Renal pelvis (tissue), 1 donor: ENCODE measurements at regions not wholly inside any gene's neighbourhood (a gene's known extent, or its start where the extent isn't known, plus 50 kb on each side); places are given as distances from the start of the nearest gene placed in this dataset.

Experiments used
- DNase-seq: peaks from one replicate; pipeline ENCODE4 v3.0.0-alpha.2; 2013

DNA sequence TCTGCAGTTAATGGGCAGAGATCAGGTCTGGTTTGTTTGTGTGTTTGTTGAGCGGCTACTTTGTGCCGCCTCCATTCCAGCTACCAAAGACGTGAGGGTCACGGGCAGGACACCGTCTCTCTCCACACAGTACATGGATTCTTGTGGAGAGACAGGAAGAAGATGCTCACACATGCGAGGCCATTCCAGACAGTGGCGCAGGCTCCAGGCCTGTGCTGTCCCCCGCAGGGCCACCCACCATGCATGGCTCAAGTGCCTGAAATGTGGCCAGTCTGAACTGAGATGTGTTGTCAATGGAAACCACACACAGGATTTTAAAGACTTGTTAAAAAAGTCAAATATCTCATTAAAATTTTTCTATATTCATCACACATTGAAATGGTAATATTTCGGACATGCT, 848.3 kb downstream of the TBC1D22A start:
- no peak for DNase-seq

DNA sequence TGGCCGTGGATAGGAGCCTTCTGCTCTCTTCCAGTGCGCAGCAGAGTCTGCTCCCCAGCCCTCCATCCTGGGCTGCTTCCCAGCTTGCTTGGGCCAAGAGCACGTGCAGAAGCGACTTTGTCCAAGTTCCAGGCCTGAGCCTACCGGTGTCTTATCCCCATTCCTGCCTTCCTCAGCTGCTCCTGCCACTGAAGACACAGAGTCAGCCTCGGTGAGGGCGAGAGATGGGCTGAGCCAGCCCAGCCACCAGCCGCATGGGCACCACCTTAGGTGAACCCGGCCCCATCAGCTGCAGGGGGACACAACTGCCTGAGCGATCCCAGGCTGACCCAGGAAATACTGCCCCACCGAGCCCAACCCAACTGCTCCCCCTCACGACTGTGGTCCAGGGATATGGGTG, 847.8 kb downstream of the TBC1D22A start:
- no peak for DNase-seq

DNA sequence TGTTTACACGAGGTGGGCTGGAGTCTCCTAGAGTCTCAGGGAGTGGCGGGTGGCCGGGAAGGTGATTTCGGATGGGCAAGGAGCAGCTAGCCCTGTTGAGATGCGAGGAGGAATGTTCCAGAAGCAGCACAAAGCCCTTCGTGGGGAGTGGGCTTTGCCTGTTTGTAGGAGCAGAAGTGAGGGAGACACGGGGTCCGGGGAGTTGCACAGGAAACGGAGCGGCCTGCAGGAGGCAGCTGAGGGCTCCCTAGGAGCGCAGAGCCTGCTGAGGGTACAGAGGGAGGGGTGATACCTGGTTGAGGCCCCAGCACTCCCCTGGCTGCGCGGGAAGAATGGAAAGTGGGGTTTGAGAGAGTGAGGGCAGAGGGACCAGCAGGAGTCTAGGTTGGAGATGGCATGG, 847.2 kb downstream of the TBC1D22A start:
- no peak for DNase-seq

DNA sequence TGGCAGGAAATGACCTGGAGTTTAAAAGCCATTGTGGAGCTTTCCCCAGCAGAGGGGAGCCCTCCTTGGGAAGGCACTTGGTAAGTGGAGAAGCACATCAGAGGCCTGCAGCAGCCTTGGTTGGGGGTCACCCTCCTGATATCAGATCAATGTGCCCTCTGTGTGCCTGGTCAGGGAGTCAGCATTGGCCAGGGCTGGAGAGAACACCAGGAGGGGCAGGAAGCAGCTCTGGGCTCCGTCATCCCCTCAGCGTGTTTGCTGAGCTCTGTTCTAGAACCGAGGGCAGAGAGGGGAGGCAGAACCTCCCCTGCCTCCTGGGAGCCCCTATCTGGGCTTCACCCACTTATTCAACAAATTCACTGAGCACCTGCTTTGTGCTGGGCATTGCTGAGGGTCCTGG, 846.0 kb downstream of the TBC1D22A start:
- DNase-seq, result no peak

DNA sequence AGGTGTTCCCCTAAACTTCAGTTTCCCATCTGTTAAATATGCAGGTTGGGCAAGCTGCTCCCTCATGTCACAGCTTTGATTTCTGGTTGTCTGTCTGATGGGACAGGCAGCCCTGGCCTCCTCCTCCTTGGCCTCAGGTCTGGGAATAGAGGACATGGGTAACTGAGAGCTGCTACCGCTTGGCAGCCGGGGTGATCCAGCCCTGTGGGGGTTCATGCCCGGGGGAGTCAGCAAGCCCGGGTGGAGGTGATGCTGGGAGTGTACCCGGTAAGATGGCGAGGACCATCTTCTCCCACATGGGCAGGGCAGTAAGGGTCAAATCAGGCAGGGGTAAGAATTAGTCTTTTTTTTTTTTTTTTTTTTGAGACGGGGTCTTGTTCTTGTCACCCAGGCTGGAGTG, 845.0 kb downstream of the TBC1D22A start:
- DNase-seq, result no peak

DNA sequence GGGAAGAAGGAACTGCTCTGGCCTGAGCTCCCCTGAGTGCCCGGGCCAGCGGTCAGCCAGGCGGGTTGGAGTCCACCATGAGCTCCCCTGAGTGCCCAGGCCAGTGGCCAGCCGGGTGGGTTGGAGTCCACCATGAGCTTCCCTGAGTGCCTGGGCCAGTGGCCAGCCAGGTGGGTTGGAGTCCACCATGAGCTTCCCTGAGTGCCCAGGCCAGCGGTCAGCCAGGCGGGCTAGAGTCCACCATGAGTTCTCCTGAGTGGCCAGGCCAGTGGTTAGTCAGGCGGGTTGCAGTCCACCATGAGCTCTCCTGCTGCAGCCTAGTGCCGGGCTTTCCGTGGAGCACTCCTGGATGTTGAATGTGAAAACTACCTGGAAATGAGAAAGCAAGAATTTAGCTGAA, 844.0 kb downstream of the TBC1D22A start:
- no peak for DNase-seq

DNA sequence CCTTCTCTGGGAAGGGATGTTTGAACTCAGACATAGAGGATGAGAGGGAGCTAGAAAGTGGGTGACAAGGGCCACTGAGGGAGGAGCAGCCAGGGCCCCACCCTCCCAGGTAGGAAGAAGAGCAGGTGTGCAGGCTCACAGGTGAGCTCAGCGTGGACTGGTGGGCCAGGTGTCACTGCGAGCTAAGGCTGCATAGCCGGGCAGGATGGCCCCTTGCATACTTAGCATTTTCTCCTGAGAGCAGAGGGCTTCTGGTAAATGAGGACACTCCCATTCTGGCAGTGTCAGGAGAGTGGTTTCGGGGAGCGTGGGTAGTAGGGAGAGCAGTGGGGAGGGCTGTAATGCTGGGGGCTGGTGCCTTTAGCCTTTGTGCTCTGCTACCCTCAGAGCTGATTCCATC, 843.4 kb downstream of the TBC1D22A start:
- no peak for DNase-seq

DNA sequence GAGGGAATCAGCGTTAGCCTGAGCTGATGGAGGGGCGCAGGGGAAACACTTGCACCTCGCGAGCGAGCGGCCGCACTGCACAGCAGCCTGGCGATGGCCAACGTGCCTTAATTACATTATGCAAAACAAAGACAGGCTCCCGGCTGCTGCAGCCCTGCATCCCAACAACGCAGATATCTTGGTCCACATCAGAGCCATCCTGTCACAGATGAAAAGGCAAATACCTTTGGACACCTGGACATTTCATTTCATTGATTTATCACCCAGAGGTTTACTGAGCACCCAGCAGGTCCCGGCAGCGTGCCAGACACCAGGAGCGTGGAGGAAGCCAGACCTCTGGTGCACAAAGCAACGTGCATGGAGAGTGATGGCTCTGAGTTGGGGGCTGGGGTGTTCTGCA, 843.0 kb downstream of the TBC1D22A start:
- DNase-seq, result no peak

DNA sequence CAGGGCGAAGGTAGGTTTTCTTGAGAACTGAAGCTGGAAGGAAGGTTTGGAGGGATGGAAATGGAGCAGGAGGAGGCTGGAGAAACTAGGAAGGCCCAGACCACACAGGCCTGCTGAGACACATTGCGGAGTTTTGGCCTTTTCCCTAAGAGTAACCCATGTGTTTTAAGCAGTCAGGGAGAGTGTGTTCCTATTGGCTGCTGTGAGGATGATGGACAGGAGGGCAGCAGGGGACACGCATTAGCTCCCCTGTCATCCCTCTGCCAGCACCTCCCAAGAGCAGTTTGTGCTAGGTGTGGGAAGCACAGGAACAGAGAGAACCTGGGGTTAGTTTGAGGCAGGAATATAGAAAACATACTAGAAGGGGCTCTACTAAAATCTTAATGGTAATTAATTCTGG, 842.1 kb downstream of the TBC1D22A start:
- no peak for DNase-seq

DNA sequence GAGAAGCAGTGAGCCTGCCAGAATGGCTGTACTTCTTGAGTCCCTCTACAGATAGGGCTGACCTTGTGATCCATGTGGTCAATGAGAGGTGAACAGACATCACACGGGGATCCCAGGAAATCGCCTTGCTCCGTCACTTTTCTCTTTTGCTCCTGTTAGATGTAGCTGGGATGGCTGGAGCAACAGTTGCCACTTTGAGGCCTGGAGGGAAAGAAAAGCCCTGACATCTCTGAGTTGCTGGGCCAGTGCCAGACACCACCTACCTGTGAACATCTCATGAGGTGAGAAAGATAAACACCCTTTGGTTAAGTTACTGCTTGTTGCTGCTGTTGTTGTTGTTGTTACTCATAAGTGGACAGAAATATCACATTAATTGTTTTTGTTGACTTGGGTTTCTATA, 840.3 kb downstream of the TBC1D22A start:
- no peak for DNase-seq

DNA sequence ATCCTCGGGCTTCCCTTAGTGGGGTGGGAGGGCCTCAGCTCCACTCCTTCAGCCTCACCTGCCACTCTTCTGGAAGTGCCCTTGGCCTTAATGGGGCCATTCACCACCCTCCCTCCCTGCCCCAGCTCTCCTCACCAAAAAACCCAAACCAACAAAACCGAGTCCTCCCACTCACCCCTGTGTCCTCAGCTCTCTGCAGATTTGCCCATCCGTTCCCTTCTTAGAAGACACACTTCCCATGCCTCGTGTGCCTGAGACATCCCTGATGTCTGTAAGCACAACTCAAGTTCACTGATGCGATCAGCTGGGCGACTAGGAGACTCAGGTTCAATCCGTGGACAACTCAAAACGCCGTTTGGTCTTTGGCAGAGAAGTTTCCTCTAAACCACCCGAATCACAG, 839.2 kb downstream of the TBC1D22A start:
- no peak for DNase-seq

DNA sequence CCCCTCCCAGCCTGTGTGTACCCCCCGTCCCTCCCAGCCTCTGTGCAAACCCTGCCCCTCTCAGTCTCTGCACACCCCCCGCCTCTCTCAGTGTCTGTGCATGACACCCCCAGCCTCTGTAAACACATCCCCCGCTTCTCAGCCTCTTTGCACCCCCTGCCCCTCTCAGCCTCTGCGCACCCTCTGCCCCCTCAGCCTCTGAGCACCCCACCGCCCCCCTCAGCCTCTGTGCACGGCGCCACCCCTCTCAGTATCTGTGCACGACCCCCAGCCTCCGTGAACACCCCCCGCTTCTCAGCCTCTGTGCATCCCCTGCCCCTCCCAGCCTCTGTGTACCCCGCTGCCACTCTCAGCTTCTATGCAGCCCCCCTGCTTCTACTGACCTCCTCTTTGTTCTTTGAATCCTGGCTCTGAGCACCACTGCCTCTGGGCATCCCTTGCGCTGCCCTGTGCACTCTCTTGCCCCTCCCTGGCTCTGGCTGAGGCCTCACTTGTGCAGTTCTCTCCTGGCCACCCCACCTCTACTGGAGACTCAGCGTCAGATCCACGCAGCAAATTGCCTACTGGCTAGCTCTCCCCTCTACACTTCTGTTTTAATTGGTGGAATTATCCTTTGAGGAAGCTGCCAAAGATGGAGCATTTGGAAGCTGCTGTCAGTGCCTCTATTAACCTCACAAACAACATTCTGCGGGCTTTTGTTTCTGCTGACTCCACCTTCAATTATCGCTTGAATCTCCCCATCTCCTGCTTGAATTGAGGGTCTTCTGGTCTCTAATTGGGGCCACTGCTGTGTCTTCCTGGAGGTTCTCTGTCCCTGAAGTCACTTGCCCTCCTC, 838.6 kb downstream of the TBC1D22A start:
- no peak for DNase-seq

DNA sequence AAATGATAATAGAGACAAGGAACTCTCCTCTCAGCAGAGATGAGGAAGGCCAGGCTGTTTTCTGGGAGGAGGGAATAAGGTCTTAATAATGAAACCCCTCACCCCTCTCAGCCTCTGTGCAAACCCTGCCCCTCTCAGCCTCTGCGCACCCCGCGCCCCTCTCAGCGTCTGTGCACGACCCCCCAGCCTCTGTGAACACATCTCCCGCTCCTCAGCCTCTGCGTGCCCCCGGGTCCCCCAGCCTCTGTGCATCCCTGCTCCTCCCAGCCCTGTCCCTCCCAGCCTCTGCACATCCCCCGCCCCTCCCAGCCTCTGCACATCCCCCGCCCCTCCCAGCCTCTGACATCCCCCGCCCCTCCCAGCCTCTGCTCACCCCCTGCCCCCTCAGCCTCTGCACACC, 837.8 kb downstream of the TBC1D22A start:
- no peak for DNase-seq

DNA sequence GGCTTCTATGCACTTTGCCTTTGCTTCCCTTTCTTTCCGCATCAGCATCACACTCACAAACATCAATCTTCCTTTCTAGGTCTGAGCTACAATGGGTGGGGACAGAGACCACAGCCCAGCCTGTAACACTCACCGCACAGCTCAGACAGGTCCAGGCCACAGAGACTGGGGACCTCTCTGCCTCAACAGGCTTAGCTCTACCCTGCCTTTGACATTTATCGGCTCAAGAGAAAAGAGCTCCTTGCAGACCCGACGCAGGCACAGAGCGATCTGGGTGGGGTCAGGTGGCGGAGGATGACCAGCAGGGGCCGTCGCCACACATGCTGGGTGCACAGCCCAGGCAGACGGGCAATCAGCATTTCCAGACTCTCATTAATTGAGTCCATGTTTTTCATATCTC, 837.3 kb downstream of the TBC1D22A start:
- no peak for DNase-seq

DNA sequence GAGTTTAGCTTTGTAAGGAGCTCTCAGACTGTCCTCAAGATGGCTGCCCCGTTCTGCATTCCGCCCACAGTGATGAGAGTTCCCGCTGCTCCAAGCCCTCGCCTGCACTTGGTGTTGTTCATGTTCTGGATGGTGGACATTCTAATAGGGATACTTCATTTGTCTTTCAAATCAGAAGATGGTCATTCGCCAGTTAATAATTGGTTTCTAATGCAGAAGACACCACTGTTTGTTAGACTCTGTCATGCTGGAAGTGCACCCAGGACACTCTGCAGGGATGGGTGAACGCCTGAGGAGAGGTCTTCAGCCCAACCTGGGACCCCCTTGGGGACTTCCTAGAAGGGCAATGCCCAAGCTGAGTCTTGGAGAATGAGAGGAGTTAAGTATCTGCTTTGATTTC, 836.4 kb downstream of the TBC1D22A start:
- DNase-seq, result no peak

DNA sequence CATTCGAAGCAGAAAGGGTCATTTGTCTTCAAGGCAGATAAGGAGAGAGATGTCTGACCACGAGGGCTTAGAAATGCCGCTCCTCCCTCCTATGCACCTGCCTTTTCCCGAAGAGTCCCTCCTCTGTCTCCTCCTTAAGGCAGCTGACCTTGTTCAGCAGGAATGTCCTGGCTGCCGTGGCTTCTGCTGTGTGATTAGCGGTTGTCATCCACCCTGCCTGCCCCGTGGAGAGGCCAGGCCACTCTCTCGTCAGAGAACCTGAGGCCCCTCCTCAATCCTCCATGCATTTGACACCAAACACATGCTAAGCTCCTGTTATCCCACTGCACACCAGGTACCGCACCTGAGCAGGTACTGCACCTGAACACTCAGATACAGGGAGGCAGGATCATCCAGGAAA, 834.6 kb downstream of the TBC1D22A start:
- DNase-seq, result no peak

DNA sequence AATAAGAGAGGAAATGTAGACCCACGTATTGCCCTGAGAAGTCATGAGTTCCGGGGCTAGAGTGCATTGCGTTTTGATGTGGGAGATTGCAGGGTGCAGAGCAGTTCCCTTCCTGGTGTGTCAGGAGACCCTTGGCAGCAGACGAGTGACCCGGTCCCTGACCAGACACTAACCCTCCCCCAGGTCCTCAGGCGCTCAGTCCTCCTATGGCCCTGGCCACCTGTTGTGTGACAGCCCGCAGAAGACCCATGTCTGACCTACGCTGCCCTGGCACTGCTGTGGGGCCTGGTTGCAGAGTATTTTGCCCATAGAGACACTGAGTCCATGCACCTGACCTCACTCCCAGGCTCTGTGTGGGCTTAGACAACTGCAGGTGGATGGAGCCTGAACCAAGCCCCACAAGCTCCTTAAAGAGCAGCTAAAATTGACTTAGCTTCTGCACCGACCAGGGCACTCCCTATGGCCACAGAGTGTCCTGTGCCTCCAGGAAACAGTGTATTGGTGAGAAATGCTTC, 833.8 kb downstream of the TBC1D22A start:
- DNase-seq, result no peak

DNA sequence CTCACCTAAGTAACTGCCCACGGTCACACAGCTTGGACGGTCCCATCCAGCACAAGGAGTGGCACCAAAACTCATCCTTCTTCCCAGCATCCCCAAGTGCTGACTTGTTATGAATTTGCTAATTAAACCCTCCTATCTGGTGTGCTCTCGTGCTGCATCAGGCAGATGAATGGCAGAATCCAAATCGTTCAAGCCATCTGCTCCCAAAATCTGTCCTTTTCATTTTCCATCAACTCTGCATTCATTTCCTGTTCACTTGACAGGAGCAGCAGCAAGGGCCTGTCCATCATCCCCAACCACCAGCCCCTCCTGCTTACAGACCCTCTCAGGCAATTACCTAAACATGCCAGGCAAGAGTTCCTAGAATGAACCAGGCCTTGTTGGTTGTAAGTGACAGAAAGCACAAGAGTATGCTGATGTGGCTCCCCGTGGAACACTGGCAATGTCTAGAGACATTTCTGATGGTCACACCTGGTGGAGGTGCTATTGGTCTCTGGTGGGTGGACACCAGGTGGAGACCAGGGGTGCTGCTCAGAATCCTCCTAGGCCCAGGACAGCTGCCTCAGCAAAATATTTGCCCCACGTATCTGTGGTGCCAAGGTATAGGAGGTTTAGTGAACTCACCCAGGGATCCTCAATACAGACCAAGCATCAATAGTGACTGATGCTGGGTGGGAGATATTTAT, 832.5 kb downstream of the TBC1D22A start:
- DNase-seq, result no peak

DNA sequence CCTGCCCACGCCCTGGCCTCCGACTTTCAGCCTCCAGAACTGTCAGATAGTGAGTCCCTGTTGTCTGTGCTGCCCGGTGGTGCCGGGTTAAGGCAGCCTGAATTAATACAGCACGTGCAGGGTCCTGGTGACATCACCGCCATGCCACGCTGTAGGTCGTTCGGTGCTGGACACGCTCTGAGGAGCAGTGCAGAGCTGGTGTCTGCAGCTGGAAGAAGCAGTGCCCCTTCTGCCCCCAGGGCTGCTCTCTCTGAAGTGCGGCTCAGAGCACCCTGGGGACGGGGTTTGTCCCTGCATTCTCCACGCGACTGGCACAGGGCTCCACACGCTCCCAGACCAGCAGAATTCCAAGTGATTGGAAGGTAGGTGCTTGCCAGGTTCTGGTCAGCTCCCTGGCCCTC, 831.5 kb downstream of the TBC1D22A start:
- no peak for DNase-seq

DNA sequence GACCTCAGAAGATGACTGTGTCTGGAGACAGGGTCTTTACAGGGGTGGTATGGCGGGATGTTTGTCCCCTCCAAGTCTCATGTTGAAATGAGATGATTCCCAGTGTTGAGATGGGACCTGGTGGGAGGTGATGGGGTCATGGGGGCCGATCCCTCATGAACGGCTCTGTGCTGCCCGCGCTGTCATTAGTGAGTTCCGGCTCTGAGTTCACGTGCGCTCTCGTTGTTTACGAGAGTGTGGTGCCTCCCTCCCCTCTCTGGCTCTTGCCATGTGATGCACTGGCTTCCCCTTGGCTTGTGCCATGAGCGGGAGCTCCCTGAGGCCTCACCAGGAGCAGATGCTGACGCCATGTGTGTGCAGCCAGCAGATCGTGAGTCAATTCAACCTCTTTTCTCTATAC, 830.8 kb downstream of the TBC1D22A start:
- no peak for DNase-seq

DNA sequence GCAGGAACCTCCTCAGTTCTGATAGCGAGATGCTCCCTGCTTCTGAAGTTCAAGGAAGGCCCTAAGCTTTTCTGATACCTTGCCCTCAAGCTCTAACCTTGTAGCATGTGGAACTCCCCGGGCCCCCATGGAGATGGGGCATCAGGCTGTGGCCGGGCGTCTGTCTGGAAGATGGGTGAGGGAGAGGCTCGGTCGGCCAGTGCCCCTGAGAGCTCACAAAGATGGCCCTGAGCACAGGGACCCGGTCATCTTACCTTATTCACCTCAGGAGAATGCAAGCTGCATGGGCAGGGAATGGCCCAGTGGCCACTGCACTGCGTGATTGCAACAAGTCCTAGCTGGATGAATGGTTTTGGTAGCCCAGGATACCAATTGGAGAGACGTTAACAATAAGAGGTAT, 830.3 kb downstream of the TBC1D22A start:
- DNase-seq, result no peak

DNA sequence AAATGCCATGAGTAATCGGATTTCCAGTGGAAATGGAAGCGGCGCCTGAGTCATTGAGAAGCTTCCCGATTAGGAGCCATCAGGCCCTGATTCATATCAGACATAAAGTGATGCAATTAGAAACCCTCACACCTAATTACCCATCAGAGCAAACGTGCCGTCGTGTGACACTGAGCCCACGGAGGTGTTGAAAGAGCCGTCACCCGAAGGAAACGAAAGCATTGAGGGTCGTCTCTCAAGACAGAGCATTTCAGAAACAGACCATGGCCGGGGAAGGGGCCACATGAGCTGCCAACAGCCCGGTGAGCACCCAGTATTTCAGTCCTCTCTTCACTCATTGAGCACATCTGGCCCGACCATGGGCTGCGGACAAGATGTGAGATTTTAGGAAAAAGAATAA, 829.3 kb downstream of the TBC1D22A start:
- DNase-seq, result no peak

DNA sequence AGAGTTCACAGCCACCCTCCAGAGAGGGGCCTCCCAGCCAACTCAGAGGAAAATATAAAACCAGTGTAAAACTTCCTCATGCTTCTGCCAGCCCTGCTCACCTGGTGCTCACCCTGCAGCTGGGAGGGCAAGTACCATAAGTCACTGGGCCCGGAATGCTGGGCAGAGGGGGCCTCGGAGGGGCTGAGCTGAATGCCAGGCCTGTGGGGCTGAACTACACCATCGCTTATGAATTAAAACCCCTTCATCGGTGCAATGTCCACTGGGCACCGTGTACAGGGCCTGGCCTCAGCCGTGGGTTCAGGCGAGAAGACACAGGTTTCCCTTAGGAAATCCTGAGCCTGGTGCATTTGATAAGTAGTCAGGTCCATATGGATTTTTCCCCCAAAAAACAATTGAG, 828.6 kb downstream of the TBC1D22A start:
- DNase-seq, result no peak
